ENCODE measurements at regions not wholly inside any gene's neighbourhood (a gene's known extent, or its start where the extent isn't known, plus 50 kb on each side); places are given as distances from the start of the nearest gene placed in this dataset.

- Histone ChIP-seq H3K27me3 (ENCODE audit: control insufficient read depth in 2 of 2, insufficient read depth in 2 of 2, low read length in 2 of 2) (no peaks in the 10 kb centered on the region), H3K4me2 (replicated peaks; ENCODE audit: extremely low read depth, low read length, poor library complexity, severe bottlenecking) (no peak overlapping the region), H3K4me1 (ENCODE audit: control insufficient read depth in 1 of 2, insufficient read depth in 2 of 2, low read length in 2 of 2) (no peaks in the 10 kb centered on the region), H3K79me2 (ENCODE audit: insufficient read depth, low read length) (no peaks in the 10 kb centered on the region), H3K9ac (ENCODE audit: insufficient read depth, low read length, poor library complexity, severe bottlenecking) (no peak overlapping the region), H4K20me1 (ENCODE audit: insufficient read depth, low read length) (no peaks in the 10 kb centered on the region), H3K9me3 (replicated peaks in 1 of 2; ENCODE audit: control insufficient read depth in 1 of 2, insufficient read depth in 1 of 2, low read length in 2 of 2) (peaks cover 23 to 26% of the 10 kb centered on the region in 2 donors), H3K27ac (ENCODE audit: low read depth in 1 of 2, low read length in 2 of 2) (no peak overlapping the region), H3K4me3 (replicated peaks in 1 of 3; ENCODE audit: low read depth in 2 of 3, low read length in 3 of 3) (no peak overlapping the region), H3K36me3 (replicated peaks in 1 of 2; ENCODE audit: control insufficient read depth in 1 of 2, insufficient read depth in 2 of 2, low read length in 2 of 2) (no peaks in the 10 kb centered on the region), H2AFZ (ENCODE audit: insufficient read depth, low read depth, low read length, poor library complexity, severe bottlenecking) (no peak overlapping the region)
- no peak for DNase-seq
- no peak for TF ChIP-seq CTCF (IDR thresholded peaks at IDR 0.05)
- Mint-ChIP-seq H3K4me1 (no peaks in the 10 kb centered on the region), H3K27me3 (ENCODE audit: low read depth in 3 of 3) (peaks cover 0 to 1% (median 0%) of the 10 kb centered on the region in 3 donors), H3K4me3 (no peak overlapping the region), H3K27ac (no peak overlapping the region), H3K36me3 (no peaks in the 10 kb centered on the region), H3K9me3 (peaks cover 2 to 12% (median 8%) of the 10 kb centered on the region in 7 donors)
- no CpG with 5 or more reads among the region's 4 CpGs for WGBS (ENCODE audit: insufficient coverage)
- intact Hi-C loops (cut with micrococcal nuclease), result no loop called here
These were observed 456.1 kb upstream of the ADAMTS5 start for GRCh38 chr21:27423038-27423437.

GRCh38 chr21:27422435-27422834 lies 455.5 kb upstream of the ADAMTS5 start:
- no peaks in the 10 kb centered on the region for H3K36me3 Mint-ChIP-seq
- TF ChIP-seq CTCF (IDR thresholded peaks at IDR 0.05), result no peak
- intact Hi-C loops (cut with micrococcal nuclease), result no loop called here
- Histone ChIP-seq H3K27me3 (ENCODE audit: control insufficient read depth in 2 of 2, insufficient read depth in 2 of 2, low read length in 2 of 2) (no peaks in the 10 kb centered on the region), H3K27ac (ENCODE audit: low read depth in 1 of 2, low read length in 2 of 2) (no peak overlapping the region), H2AFZ (ENCODE audit: insufficient read depth, low read depth, low read length, poor library complexity, severe bottlenecking) (no peak overlapping the region), H3K4me3 (replicated peaks in 1 of 3; ENCODE audit: low read depth in 2 of 3, low read length in 3 of 3) (no peak overlapping the region), H3K79me2 (ENCODE audit: insufficient read depth, low read length) (no peaks in the 10 kb centered on the region), H3K9ac (ENCODE audit: insufficient read depth, low read length, poor library complexity, severe bottlenecking) (no peak overlapping the region), H3K36me3 (replicated peaks in 1 of 2; ENCODE audit: control insufficient read depth in 1 of 2, insufficient read depth in 2 of 2, low read length in 2 of 2) (no peaks in the 10 kb centered on the region), H3K4me2 (replicated peaks; ENCODE audit: extremely low read depth, low read length, poor library complexity, severe bottlenecking) (no peak overlapping the region), H3K4me1 (ENCODE audit: control insufficient read depth in 1 of 2, insufficient read depth in 2 of 2, low read length in 2 of 2) (no peaks in the 10 kb centered on the region), H4K20me1 (ENCODE audit: insufficient read depth, low read length) (no peaks in the 10 kb centered on the region), H3K9me3 (replicated peaks in 1 of 2; ENCODE audit: control insufficient read depth in 1 of 2, insufficient read depth in 1 of 2, low read length in 2 of 2) (peaks cover 23 to 26% of the 10 kb centered on the region in 2 donors)
- H3K27me3 Mint-ChIP-seq (ENCODE audit: low read depth in 3 of 3), result peaks cover 0 to 1% (median 0%) of the 10 kb centered on the region in 3 donors
- WGBS (ENCODE audit: insufficient coverage), result no CpG with 5 or more reads among the region's 1 CpG
- no peak overlapping the region for H3K27ac Mint-ChIP-seq
- H3K9me3 Mint-ChIP-seq, result peaks cover 2 to 11% (median 8%) of the 10 kb centered on the region in 7 donors
- no peak for DNase-seq
- no peaks in the 10 kb centered on the region for H3K4me1 Mint-ChIP-seq
- no peak overlapping the region for H3K4me3 Mint-ChIP-seq
